ENCODE measurements at regions not wholly inside any gene's neighbourhood (a gene's known extent, or its start where the extent isn't known, plus 50 kb on each side); places are given as distances from the start of the nearest gene placed in this dataset.

DNA sequence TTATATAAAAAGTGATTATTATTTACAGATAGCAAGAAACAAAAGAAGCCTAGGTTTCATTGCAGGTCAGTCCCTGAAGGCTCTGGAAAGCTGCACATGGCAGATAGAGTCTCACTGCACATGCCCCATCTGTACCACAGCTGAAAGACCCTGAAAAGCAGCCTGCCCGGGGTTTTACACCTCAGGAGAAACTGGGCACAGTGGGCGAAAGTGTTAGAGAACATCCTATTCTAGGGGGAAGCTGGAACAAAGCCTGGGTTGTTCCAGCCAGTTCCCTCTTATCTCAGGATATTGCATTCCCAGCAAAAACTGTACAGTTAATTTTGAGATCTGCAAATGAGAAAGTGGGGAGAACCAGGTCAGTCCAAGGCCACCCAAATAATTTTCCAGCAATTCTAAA, 419.7 kb downstream of the CNTNAP4 start:
- TF ChIP-seq KAT7 (CRISPR knock-in tag; IDR thresholded peaks at IDR 0.05; ENCODE audit: borderline replicate concordance), result no peak
- TF ChIP-seq CREM (CRISPR knock-in tag; IDR thresholded peaks at IDR 0.05), result no peak
- TF ChIP-seq PRDM15 (CRISPR knock-in tag; IDR thresholded peaks at IDR 0.05), result no peak
- TF ChIP-seq SOX15 (CRISPR knock-in tag; IDR thresholded peaks at IDR 0.05), result no peak
- TF ChIP-seq, protein P1, sequence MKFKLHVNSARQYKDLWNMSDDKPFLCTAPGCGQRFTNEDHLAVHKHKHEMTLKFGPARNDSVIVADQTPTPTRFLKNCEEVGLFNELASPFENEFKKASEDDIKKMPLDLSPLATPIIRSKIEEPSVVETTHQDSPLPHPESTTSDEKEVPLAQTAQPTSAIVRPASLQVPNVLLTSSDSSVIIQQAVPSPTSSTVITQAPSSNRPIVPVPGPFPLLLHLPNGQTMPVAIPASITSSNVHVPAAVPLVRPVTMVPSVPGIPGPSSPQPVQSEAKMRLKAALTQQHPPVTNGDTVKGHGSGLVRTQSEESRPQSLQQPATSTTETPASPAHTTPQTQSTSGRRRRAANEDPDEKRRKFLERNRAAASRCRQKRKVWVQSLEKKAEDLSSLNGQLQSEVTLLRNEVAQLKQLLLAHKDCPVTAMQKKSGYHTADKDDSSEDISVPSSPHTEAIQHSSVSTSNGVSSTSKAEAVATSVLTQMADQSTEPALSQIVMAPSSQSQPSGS (CRISPR knock-in tag; IDR thresholded peaks at IDR 0.05; ENCODE audit: borderline replicate concordance, low read depth), result no peak
- TF ChIP-seq ESRRA (CRISPR knock-in tag; IDR thresholded peaks at IDR 0.05; ENCODE audit: borderline replicate concordance), result no peak
- TF ChIP-seq NR2C2 (CRISPR knock-in tag; IDR thresholded peaks at IDR 0.05), result no peak
- TF ChIP-seq, protein P2, sequence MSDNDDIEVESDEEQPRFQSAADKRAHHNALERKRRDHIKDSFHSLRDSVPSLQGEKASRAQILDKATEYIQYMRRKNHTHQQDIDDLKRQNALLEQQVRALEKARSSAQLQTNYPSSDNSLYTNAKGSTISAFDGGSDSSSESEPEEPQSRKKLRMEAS (CRISPR knock-in tag; IDR thresholded peaks at IDR 0.05), result no peak
- no peak for TF ChIP-seq USF1 (CRISPR knock-in tag; IDR thresholded peaks at IDR 0.05)
- TF ChIP-seq, protein P3, sequence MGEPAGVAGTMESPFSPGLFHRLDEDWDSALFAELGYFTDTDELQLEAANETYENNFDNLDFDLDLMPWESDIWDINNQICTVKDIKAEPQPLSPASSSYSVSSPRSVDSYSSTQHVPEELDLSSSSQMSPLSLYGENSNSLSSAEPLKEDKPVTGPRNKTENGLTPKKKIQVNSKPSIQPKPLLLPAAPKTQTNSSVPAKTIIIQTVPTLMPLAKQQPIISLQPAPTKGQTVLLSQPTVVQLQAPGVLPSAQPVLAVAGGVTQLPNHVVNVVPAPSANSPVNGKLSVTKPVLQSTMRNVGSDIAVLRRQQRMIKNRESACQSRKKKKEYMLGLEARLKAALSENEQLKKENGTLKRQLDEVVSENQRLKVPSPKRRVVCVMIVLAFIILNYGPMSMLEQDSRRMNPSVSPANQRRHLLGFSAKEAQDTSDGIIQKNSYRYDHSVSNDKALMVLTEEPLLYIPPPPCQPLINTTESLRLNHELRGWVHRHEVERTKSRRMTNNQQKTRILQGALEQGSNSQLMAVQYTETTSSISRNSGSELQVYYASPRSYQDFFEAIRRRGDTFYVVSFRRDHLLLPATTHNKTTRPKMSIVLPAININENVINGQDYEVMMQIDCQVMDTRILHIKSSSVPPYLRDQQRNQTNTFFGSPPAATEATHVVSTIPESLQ (CRISPR knock-in tag; IDR thresholded peaks at IDR 0.05), result no peak
- no peak for TF ChIP-seq TEAD1 (CRISPR knock-in tag; IDR thresholded peaks at IDR 0.05)

GRCh38 chr16:76705892-76706291, 428.7 kb downstream of the CNTNAP4 start:
- ATAC-seq, result no peak
- no peak overlapping the region for H3K4me3 Mint-ChIP-seq
- H3K9me3 Mint-ChIP-seq, result peaks cover 32% of the 10 kb centered on the region
- CTCF ChIA-PET, result no interaction called here
- POLR2A ChIA-PET, result no interaction called here
- H3K4me1 Mint-ChIP-seq, result no peaks in the 10 kb centered on the region
- no peak overlapping the region for H3K27ac Mint-ChIP-seq
- H3K27me3 Mint-ChIP-seq (ENCODE audit: low read depth), result no peaks in the 10 kb centered on the region
- no peak for TF ChIP-seq ATF1 (CRISPR knock-in tag; IDR thresholded peaks at IDR 0.05)
- no peak for TF ChIP-seq ZNF219 (CRISPR knock-in tag; IDR thresholded peaks at IDR 0.05; ENCODE audit: borderline replicate concordance)
- TF ChIP-seq TP53 (CRISPR knock-in tag; IDR thresholded peaks at IDR 0.05), result no peak
- TF ChIP-seq ARID4B (CRISPR knock-in tag; IDR thresholded peaks at IDR 0.05; ENCODE audit: borderline replicate concordance), result no peak
- no peak for TF ChIP-seq NFATC4 (CRISPR knock-in tag; IDR thresholded peaks at IDR 0.05)
- TF ChIP-seq, protein P4, sequence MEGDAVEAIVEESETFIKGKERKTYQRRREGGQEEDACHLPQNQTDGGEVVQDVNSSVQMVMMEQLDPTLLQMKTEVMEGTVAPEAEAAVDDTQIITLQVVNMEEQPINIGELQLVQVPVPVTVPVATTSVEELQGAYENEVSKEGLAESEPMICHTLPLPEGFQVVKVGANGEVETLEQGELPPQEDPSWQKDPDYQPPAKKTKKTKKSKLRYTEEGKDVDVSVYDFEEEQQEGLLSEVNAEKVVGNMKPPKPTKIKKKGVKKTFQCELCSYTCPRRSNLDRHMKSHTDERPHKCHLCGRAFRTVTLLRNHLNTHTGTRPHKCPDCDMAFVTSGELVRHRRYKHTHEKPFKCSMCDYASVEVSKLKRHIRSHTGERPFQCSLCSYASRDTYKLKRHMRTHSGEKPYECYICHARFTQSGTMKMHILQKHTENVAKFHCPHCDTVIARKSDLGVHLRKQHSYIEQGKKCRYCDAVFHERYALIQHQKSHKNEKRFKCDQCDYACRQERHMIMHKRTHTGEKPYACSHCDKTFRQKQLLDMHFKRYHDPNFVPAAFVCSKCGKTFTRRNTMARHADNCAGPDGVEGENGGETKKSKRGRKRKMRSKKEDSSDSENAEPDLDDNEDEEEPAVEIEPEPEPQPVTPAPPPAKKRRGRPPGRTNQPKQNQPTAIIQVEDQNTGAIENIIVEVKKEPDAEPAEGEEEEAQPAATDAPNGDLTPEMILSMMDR (IDR thresholded peaks at IDR 0.05), result no peak
- H3K36me3 Mint-ChIP-seq, result peaks cover 4% of the 10 kb centered on the region; the same call in 1 of the 2 replicates
- DNase-seq (ENCODE audit: low spot score), result no peak

More for the DNA sequence above, 419.7 kb downstream of the CNTNAP4 start:
- ChIA-PET CTCF (no interaction called here), POLR2A (no interaction called here)
- no peaks in the 10 kb centered on the region for H3K4me1 Mint-ChIP-seq
- no peak overlapping the region for H3K4me3 Mint-ChIP-seq
- 0 out of 2 replicates have a peak, but pooled peaks cover 4% of the 10 kb centered on the region for H3K27me3 Mint-ChIP-seq (ENCODE audit: low read depth)
- H3K36me3 Mint-ChIP-seq, result peaks cover 23% of the 10 kb centered on the region
- no peak for DNase-seq (ENCODE audit: low spot score)
- H3K27ac Mint-ChIP-seq, result no peak overlapping the region
- ATAC-seq, result no peak
- peaks cover 51% of the 10 kb centered on the region for H3K9me3 Mint-ChIP-seq

Data from WTC11 (cell line).